H1 (cell line): ENCODE measurements at regions not wholly inside any gene's neighbourhood (a gene's known extent, or its start where the extent isn't known, plus 50 kb on each side); places are given as distances from the start of the nearest gene placed in this dataset.

Source experiments
- CTCF ChIA-PET: fragments of 300-600 bp; sonication (Branson Sonifier 250); formaldehyde crosslinking; loops from one replicate; lab custom pipeline; 2021; ENCODE audit not compliant: partially characterized antibody; lab: Charles Lee
- POLR2A ChIA-PET: fragments of 300-600 bp; sonication (Branson Sonifier 250); formaldehyde crosslinking; loops from one replicate; lab custom pipeline; 2021; ENCODE audit warnings: inconsistent platforms; ENCODE audit not compliant: partially characterized antibody; lab: Charles Lee
- DNase-seq, 2 experiments: peaks; one replicate each; pipeline versions ENCODE4 v3.0.0 to v3.0.0-alpha.2; 2010 to 2022; ENCODE audit warnings: low spot score in 2 of 2, low read depth in 1 of 2, mixed read lengths in 1 of 2
- FAIRE-seq: peaks from 2 replicates; lab custom pipeline; 2011; peaks lifted over from hg19 to GRCh38; lab: Jason Lieb, UNC
- H2AFZ ChIP-seq: 2 replicates; pipeline ENCODE4 v1.8.1; 2012; ENCODE audit warnings: low read length, inconsistent platforms
- H2AK5ac ChIP-seq: 2 replicates; pipeline ENCODE4 v1.6.1; 2013; ENCODE audit warnings: low read depth, low read length
- H2BK120ac ChIP-seq: replicated peaks from 2 replicates; pipeline ENCODE3; 2013; ENCODE audit warnings: low read depth, low read length, inconsistent platforms
- H2BK12ac ChIP-seq: 2 replicates; pipeline ENCODE4 v1.6.1; 2013; ENCODE audit warnings: low read depth, low read length
- H2BK15ac ChIP-seq: 2 replicates; pipeline ENCODE4 v1.6.1; 2013; ENCODE audit warnings: low read length
- H2BK20ac ChIP-seq: 2 replicates; pipeline ENCODE4 v1.6.1; 2013; ENCODE audit warnings: low read length
- H2BK5ac ChIP-seq: 2 replicates; pipeline ENCODE4 v1.6.1; 2013; ENCODE audit warnings: low read depth, low read length
- H3K14ac ChIP-seq: 2 replicates; pipeline ENCODE4 v1.6.1; 2013; ENCODE audit warnings: inconsistent platforms; ENCODE audit not compliant: insufficient read length
- H3K18ac ChIP-seq: 2 replicates; pipeline ENCODE4 v1.6.1; 2013; ENCODE audit warnings: low read length; ENCODE audit errors: extremely low read depth
- H3K23ac ChIP-seq: 2 replicates; pipeline ENCODE4 v1.6.1; 2013; ENCODE audit warnings: inconsistent platforms; ENCODE audit not compliant: insufficient read length
- H3K23me2 ChIP-seq: 2 replicates; pipeline ENCODE4 v1.6.1; 2013; ENCODE audit warnings: low read depth, low read length
- H3K27ac ChIP-seq: 2 replicates; pipeline ENCODE4 v1.6.1; 2011; ENCODE audit warnings: low read depth, low read length, inconsistent platforms
- H3K27me3 ChIP-seq, 4 experiments: replicated peaks in 1 of 4; 1 replicate in 1 of 4; 2 replicates in 3 of 4; pipeline versions ENCODE4 v1.6.1 to v1.8.1; 2011 to 2013; ENCODE audit warnings: low read length in 3 of 4, mild to moderate bottlenecking in 3 of 4, inconsistent platforms in 2 of 4, mixed read lengths in 2 of 4, moderate library complexity in 1 of 4; ENCODE audit not compliant: control insufficient read depth in 3 of 4, insufficient read depth in 3 of 4; ENCODE audit errors: extremely low read depth in 1 of 4
- H3K36me3 ChIP-seq, 4 experiments: 2 replicates each; pipeline versions ENCODE4 v1.6.1 to v1.8.1; 2011 to 2013; ENCODE audit warnings: mild to moderate bottlenecking in 4 of 4, low read length in 3 of 4, moderate library complexity in 2 of 4, control low read depth in 1 of 4, inconsistent platforms in 1 of 4; ENCODE audit not compliant: insufficient read depth in 4 of 4, control insufficient read depth in 2 of 4
- H3K4ac ChIP-seq: replicated peaks from 2 replicates; pipeline ENCODE3; 2013; ENCODE audit warnings: low read length, low read depth, mixed read lengths, inconsistent platforms; ENCODE audit not compliant: insufficient read length
- H3K4me1 ChIP-seq, 4 experiments: replicated peaks in 1 of 4; 1 replicate in 1 of 4; 2 replicates in 3 of 4; pipeline versions ENCODE4 v1.6.1 to v1.8.1; 2011 to 2013; ENCODE audit warnings: low read length in 3 of 4, inconsistent platforms in 2 of 4, mixed read lengths in 1 of 4; ENCODE audit not compliant: insufficient read depth in 4 of 4, control insufficient read depth in 3 of 4
- H3K4me2 ChIP-seq, 2 experiments: 2 replicates each; pipeline versions ENCODE4 v1.6.1 to v1.8.1; 2011 to 2013; ENCODE audit warnings: low read depth in 2 of 2, low read length in 2 of 2, control low read depth in 1 of 2, inconsistent platforms in 1 of 2, mild to moderate bottlenecking in 1 of 2; ENCODE audit not compliant: insufficient read depth in 1 of 2
- H3K4me3 ChIP-seq, 4 experiments: fragments of 200-600, 300-600 bp in 1 of 4; sonication (generic), shearing (Covaris generic), sonication (Bioruptor Twin) in 1 of 4; 2 replicates each; pipeline versions ENCODE4 v1.5.1 to v1.8.1; 2011 to 2016; ENCODE audit warnings: low read length in 4 of 4, low read depth in 3 of 4, control low read depth in 2 of 4, inconsistent platforms in 2 of 4, mild to moderate bottlenecking in 2 of 4, mixed read lengths in 1 of 4, moderate library complexity in 1 of 4; ENCODE audit not compliant: insufficient read depth in 2 of 4; ENCODE audit errors: extremely low read depth in 1 of 4
- H3K56ac ChIP-seq: replicated peaks from 2 replicates; pipeline ENCODE3; 2013; ENCODE audit warnings: low read depth, mild to moderate bottlenecking, mixed read lengths, low read length, inconsistent platforms; ENCODE audit not compliant: insufficient read length
- H3K79me1 ChIP-seq: 2 replicates; pipeline ENCODE4 v1.6.1; 2013; ENCODE audit warnings: low read depth, low read length, control low read depth
- H3K79me2 ChIP-seq, 2 experiments: 2 replicates each; pipeline versions ENCODE4 v1.6.1 to v1.8.1; 2012 to 2013; ENCODE audit warnings: low read length in 2 of 2, mild to moderate bottlenecking in 2 of 2, inconsistent platforms in 1 of 2; ENCODE audit not compliant: insufficient read depth in 2 of 2, control insufficient read depth in 1 of 2
- H3K9ac ChIP-seq, 4 experiments: replicated peaks in 1 of 4; 1 replicate in 1 of 4; 2 replicates in 3 of 4; pipeline versions ENCODE4 v1.6.1 to v1.8.1; 2011 to 2013; ENCODE audit warnings: low read depth in 3 of 4, low read length in 3 of 4, control low read depth in 2 of 4, mild to moderate bottlenecking in 2 of 4, moderate library complexity in 2 of 4, inconsistent platforms in 1 of 4; ENCODE audit errors: extremely low read depth in 1 of 4
- H3K9me3 ChIP-seq, 2 experiments: 2 replicates each; pipeline versions ENCODE4 v1.6.1 to v1.8.1; 2012 to 2013; ENCODE audit warnings: mild to moderate bottlenecking in 2 of 2, moderate library complexity in 2 of 2, control low read depth in 1 of 2, inconsistent platforms in 1 of 2, low read depth in 1 of 2, low read length in 1 of 2, mixed read lengths in 1 of 2; ENCODE audit not compliant: insufficient read depth in 2 of 2
- H4K20me1 ChIP-seq, 2 experiments: replicated peaks in 1 of 2; 2 replicates each; pipeline versions ENCODE3 to v1.8.1; 2011 to 2013; ENCODE audit warnings: inconsistent platforms in 2 of 2, low read length in 2 of 2, mild to moderate bottlenecking in 1 of 2; ENCODE audit not compliant: insufficient read depth in 2 of 2, control insufficient read depth in 1 of 2
- H4K5ac ChIP-seq: 2 replicates; pipeline ENCODE4 v1.6.1; 2013; ENCODE audit warnings: low read length, low read depth, mixed read lengths, inconsistent platforms; ENCODE audit not compliant: insufficient read length
- H4K8ac ChIP-seq: 2 replicates; pipeline ENCODE4 v1.8.0; 2013; ENCODE audit warnings: mild to moderate bottlenecking, moderate library complexity, low read length, inconsistent platforms; ENCODE audit not compliant: insufficient read depth; ENCODE audit errors: extremely low read depth
- H4K91ac ChIP-seq: replicated peaks from 2 replicates; pipeline ENCODE3; 2013; ENCODE audit warnings: low read length, mixed read lengths, inconsistent platforms; ENCODE audit not compliant: insufficient read length
- CBX8 ChIP-seq: fragments of 300-800, 300-1000 bp; sonication (generic); IDR thresholded peaks from 2 replicates; pipeline ENCODE4 v1.7.1; 2016; ENCODE audit warnings: low read depth, low read length, borderline replicate concordance
- CTCF ChIP-seq, 3 experiments: IDR thresholded peaks; 1 replicate in 2 of 3; 2 replicates in 1 of 3; pipeline versions ENCODE4 v1.5.1 to v1.6.1; 2011; ENCODE audit warnings: low read length in 3 of 3, mild to moderate bottlenecking in 3 of 3, inconsistent platforms in 2 of 3, low read depth in 1 of 3, moderate library complexity in 1 of 3; ENCODE audit not compliant: insufficient read depth in 1 of 3; ENCODE audit errors: control extremely low read depth in 1 of 3
- WGBS, 2 experiments: shearing (Covaris generic) in 1 of 2; methylation state at CpG; one replicate each; pipeline versions ENCODE4 v1.1.6 to v1.1.7; 2013 to 2015; ENCODE audit warnings: low lambda C conversion rate in 2 of 2, mixed read lengths in 2 of 2, inconsistent platforms in 1 of 2, low coverage in 1 of 2, missing lambda C conversion rate in 1 of 2; ENCODE audit not compliant: insufficient replicate concordance in 2 of 2, insufficient coverage in 1 of 2, insufficient read length in 1 of 2; ENCODE audit errors: extremely low coverage in 1 of 2, missing lambda C conversion rate in 1 of 2; 5-methylcytosine and 5-hydroxymethylcytosine counted together

GRCh38 chr11:131137046-131137445 lies 220.8 kb upstream of the SNX19 start:
- Histone ChIP-seq H4K5ac (no peak overlapping the region), H2BK5ac (no peak overlapping the region), H3K4me3 (no peak overlapping the region), H3K4ac (no peak overlapping the region), H2BK12ac (no peak overlapping the region), H2AK5ac (no peak overlapping the region), H3K23me2 (no peaks in the 10 kb centered on the region), H3K23ac (no peak overlapping the region), H3K9ac (no peak overlapping the region), H3K4me1 (no peaks in the 10 kb centered on the region; a peak in 1 of 7 replicates), H3K27ac (no peak overlapping the region), H4K20me1 (no peaks in the 10 kb centered on the region), H3K27me3 (0 out of 7 replicates have a peak, but pooled peaks cover 0 to 2% (median 0%) of the 10 kb centered on the region in 4 experiments), H4K8ac (no peak overlapping the region), H3K79me2 (no peaks in the 10 kb centered on the region), H3K36me3 (no peaks in the 10 kb centered on the region), H2BK15ac (no peak overlapping the region), H3K14ac (no peak overlapping the region), H4K91ac (no peak overlapping the region), H3K18ac (no peak overlapping the region), H2BK120ac (no peak overlapping the region), H3K4me2 (no peak overlapping the region), H3K56ac (no peak overlapping the region), H3K79me1 (no peaks in the 10 kb centered on the region), H2AFZ (no peak overlapping the region), H3K9me3 (no peaks in the 10 kb centered on the region), H2BK20ac (no peak overlapping the region)
- no peak for TF ChIP-seq CBX8
- TF ChIP-seq CTCF (IDR thresholded peaks at IDR 0.05; ENCODE audit: control extremely low read depth in 1 of 3, insufficient read depth in 1 of 3, low read depth in 1 of 3, low read length in 3 of 3): no peak
- WGBS, 2 experiments: 79% methylated on average over 2 of the region's 2 CpGs; no CpG with 5 or more reads in 1 of the 2 experiments
- POLR2A ChIA-PET: no interaction called here
- no peak for DNase-seq
- FAIRE-seq: no peak
- CTCF ChIA-PET: interaction anchor here (0.7 kb wide), 1 partner anchor 73 kb away, joined by 3 read pairs; no protein-coding TSS in a partner anchor
